Esophagus squamous epithelium (tissue), 4 donors: ENCODE measurements at regions not wholly inside any gene's neighbourhood (a gene's known extent, or its start where the extent isn't known, plus 50 kb on each side); places are given as distances from the start of the nearest gene placed in this dataset.

Source experiments
- CTCF ChIP-seq, 6 experiments: fragments of 450-650 bp in 4 of 6; fragments of 200-600 bp in 2 of 6; sonication (generic) in 2 of 6; IDR thresholded peaks; one replicate each; pipeline ENCODE4 v1.5.1; 2016 to 2019; ENCODE audit warnings: antibody characterized with exemption in 6 of 6, mild to moderate bottlenecking in 4 of 6, moderate library complexity in 4 of 6
- POLR2A ChIP-seq, 4 donors: fragments of 450-650 bp; IDR thresholded peaks; one replicate each; pipeline ENCODE4 v1.6.1; 2017; ENCODE audit warnings: antibody characterized with exemption in 4 of 4, mild to moderate bottlenecking in 4 of 4, moderate library complexity in 3 of 4

GRCh38 chr1:116320874-116321273 is 52.2 kb upstream of the ATP1A1 start:
- TF ChIP-seq POLR2A (IDR thresholded peaks at IDR 0.05) (no peak), CTCF (IDR thresholded peaks at IDR 0.05) (no peak)
